SK-N-SH (cell line): ENCODE measurements at regions not wholly inside any gene's neighbourhood (a gene's known extent, or its start where the extent isn't known, plus 50 kb on each side); places are given as distances from the start of the nearest gene placed in this dataset.

Experiments
- MXI1 ChIP-seq: IDR thresholded peaks from 2 replicates; pipeline ENCODE4 v1.6.1; 2012; ENCODE audit warnings: mild to moderate bottlenecking, low read depth, low read length, improper control_type of control experiment
- USF1 ChIP-seq: IDR thresholded peaks from 2 replicates; pipeline ENCODE4 v1.4.0; 2012; ENCODE audit warnings: low read depth, borderline replicate concordance
- YY1 ChIP-seq: IDR thresholded peaks from 2 replicates; pipeline ENCODE4 v1.4.0; 2012; ENCODE audit warnings: low read depth, mild to moderate bottlenecking
- TF ChIP-seq, protein P1 (sequence below): IDR thresholded peaks from 2 replicates; pipeline ENCODE4 v1.6.1; 2012; ENCODE audit warnings: mild to moderate bottlenecking, low read depth, low read length, moderate library complexity
- TF ChIP-seq, protein P2 (sequence below): fragments of 150-350 bp; IDR thresholded peaks from 2 replicates; pipeline ENCODE4 v1.6.1; 2016; ENCODE audit warnings: mild to moderate bottlenecking, low read depth, low read length
- TF ChIP-seq, protein P3 (sequence below): fragments of 200-600 bp; sonication (generic); IDR thresholded peaks from 2 replicates; pipeline ENCODE4 v1.6.1; 2017; ENCODE audit warnings: antibody characterized with exemption, mild to moderate bottlenecking, moderate library complexity

DNA sequence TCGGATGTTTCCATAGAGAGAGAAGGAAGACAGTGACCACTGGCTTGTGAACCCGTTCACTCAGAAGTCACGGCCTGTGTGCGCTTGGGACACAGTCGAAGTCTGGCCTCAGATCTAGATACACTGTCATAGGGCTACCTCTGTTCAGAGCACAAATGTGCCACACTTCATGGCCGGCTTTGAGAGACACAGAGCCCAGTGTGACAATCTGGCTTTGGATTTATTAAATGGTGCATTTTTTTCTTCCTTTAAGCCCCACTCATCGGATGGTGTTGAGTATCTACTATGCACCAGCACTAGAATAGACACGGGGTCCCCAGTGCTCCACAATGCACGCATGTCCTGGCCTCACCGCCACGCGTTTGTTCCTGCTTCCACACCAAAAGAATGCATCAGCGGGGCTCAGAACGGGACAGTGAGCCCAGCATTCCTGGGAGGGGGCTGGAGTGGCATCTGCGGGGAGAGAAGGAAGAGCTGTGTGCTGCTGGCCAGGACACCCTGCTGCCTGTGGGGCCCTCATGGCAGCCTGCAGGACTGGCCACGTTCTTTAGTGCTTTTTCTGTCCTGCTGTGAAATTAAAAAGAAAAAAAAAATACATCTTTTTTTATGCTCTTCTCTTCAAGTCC, 738.9 kb upstream of the SALL3 start:
- TF ChIP-seq, protein P1, sequence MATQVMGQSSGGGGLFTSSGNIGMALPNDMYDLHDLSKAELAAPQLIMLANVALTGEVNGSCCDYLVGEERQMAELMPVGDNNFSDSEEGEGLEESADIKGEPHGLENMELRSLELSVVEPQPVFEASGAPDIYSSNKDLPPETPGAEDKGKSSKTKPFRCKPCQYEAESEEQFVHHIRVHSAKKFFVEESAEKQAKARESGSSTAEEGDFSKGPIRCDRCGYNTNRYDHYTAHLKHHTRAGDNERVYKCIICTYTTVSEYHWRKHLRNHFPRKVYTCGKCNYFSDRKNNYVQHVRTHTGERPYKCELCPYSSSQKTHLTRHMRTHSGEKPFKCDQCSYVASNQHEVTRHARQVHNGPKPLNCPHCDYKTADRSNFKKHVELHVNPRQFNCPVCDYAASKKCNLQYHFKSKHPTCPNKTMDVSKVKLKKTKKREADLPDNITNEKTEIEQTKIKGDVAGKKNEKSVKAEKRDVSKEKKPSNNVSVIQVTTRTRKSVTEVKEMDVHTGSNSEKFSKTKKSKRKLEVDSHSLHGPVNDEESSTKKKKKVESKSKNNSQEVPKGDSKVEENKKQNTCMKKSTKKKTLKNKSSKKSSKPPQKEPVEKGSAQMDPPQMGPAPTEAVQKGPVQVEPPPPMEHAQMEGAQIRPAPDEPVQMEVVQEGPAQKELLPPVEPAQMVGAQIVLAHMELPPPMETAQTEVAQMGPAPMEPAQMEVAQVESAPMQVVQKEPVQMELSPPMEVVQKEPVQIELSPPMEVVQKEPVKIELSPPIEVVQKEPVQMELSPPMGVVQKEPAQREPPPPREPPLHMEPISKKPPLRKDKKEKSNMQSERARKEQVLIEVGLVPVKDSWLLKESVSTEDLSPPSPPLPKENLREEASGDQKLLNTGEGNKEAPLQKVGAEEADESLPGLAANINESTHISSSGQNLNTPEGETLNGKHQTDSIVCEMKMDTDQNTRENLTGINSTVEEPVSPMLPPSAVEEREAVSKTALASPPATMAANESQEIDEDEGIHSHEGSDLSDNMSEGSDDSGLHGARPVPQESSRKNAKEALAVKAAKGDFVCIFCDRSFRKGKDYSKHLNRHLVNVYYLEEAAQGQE: no peak
- TF ChIP-seq USF1 (no peak), YY1 (no peak), MXI1 (no peak)
- TF ChIP-seq, protein P2, sequence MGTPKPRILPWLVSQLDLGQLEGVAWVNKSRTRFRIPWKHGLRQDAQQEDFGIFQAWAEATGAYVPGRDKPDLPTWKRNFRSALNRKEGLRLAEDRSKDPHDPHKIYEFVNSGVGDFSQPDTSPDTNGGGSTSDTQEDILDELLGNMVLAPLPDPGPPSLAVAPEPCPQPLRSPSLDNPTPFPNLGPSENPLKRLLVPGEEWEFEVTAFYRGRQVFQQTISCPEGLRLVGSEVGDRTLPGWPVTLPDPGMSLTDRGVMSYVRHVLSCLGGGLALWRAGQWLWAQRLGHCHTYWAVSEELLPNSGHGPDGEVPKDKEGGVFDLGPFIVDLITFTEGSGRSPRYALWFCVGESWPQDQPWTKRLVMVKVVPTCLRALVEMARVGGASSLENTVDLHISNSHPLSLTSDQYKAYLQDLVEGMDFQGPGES: no peak
- TF ChIP-seq, protein P3, sequence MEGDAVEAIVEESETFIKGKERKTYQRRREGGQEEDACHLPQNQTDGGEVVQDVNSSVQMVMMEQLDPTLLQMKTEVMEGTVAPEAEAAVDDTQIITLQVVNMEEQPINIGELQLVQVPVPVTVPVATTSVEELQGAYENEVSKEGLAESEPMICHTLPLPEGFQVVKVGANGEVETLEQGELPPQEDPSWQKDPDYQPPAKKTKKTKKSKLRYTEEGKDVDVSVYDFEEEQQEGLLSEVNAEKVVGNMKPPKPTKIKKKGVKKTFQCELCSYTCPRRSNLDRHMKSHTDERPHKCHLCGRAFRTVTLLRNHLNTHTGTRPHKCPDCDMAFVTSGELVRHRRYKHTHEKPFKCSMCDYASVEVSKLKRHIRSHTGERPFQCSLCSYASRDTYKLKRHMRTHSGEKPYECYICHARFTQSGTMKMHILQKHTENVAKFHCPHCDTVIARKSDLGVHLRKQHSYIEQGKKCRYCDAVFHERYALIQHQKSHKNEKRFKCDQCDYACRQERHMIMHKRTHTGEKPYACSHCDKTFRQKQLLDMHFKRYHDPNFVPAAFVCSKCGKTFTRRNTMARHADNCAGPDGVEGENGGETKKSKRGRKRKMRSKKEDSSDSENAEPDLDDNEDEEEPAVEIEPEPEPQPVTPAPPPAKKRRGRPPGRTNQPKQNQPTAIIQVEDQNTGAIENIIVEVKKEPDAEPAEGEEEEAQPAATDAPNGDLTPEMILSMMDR: no peak
